ENCODE measurements at regions not wholly inside any gene's neighbourhood (a gene's known extent, or its start where the extent isn't known, plus 50 kb on each side); places are given as distances from the start of the nearest gene placed in this dataset.

DNA sequence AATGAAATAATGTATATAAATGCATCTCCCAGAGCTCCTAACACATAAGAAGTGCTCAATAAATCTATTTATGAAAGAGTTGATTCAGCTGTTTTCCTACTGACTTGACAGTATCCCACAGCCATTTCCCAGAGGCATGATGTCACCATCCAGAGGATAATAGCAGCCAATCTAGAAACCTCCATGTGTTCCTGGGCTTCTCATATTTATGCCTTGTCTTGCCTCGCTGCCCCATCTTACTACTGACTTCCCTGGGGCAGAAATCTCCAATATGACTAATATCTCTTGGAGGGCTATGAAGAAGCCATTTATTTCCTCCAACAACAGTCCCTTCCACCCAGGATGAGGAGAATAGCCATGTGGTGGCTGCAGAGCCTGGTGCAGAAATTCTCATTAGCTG is 115.4 kb upstream of the NAV2 start:
- no peak overlapping the region for H3K27ac Mint-ChIP-seq
- no peak overlapping the region for H3K4me3 Mint-ChIP-seq (ENCODE audit: low read depth)
- TF ChIP-seq, protein P1, sequence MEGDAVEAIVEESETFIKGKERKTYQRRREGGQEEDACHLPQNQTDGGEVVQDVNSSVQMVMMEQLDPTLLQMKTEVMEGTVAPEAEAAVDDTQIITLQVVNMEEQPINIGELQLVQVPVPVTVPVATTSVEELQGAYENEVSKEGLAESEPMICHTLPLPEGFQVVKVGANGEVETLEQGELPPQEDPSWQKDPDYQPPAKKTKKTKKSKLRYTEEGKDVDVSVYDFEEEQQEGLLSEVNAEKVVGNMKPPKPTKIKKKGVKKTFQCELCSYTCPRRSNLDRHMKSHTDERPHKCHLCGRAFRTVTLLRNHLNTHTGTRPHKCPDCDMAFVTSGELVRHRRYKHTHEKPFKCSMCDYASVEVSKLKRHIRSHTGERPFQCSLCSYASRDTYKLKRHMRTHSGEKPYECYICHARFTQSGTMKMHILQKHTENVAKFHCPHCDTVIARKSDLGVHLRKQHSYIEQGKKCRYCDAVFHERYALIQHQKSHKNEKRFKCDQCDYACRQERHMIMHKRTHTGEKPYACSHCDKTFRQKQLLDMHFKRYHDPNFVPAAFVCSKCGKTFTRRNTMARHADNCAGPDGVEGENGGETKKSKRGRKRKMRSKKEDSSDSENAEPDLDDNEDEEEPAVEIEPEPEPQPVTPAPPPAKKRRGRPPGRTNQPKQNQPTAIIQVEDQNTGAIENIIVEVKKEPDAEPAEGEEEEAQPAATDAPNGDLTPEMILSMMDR (IDR thresholded peaks at IDR 0.05; ENCODE audit: unreplicated experiment), result no peak
- no peak for DNase-seq (ENCODE audit: low spot score, unreplicated experiment)
- peaks cover 12% of the 10 kb centered on the region for H3K4me1 Mint-ChIP-seq (ENCODE audit: low read depth)
- H3K27me3 Mint-ChIP-seq, result peaks cover 7% of the 10 kb centered on the region
- no peaks in the 10 kb centered on the region for H3K9me3 Mint-ChIP-seq (ENCODE audit: low read depth)
- H3K36me3 Mint-ChIP-seq (ENCODE audit: insufficient read depth), result no peaks in the 10 kb centered on the region

DNA sequence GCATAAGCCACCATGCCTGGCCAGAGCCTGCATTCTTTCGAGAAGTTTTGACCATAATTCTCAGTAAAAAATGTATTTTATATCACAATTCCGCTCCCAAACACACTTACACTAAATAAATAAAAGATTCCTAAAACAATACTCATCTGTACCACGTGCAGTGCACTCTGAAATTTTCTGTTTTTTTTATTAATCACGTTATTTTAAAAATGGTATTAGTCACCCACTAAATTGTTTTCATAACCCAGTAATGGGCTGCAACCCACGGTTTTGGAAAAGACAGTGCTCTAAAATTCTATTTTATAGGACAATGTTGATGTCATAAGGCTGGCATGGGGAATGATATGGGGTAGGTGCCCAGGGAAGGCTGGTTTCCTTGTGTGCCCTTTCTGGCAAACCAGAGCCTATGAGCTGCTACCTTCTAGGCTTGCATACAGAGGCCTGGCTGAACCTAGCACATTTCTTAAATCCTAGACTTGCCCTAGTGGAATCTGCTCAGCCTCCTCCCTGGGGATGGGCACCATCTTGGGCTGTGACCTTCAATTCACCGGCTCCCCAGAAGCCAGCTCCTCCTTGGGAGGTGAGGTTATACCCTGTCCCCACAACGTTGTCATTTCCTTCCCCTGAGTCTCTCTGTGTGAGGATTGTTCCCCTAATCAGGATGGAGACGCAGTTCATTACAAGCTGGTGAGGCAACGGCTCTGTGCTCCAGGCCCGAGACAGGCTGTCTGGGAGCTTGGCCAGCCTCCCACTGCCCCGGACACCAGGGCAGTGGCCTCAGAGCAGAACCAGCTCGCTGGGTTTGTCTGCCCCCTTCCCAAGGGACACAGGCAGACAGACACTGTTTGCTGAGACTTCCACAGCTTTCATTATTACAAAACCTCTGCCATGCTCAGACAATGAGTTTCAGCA is 116.5 kb upstream of the NAV2 start:
- Mint-ChIP-seq H3K4me1 (ENCODE audit: low read depth) (peaks cover 13% of the 10 kb centered on the region), H3K27me3 (peaks cover 7% of the 10 kb centered on the region), H3K36me3 (ENCODE audit: insufficient read depth) (no peaks in the 10 kb centered on the region), H3K27ac (no peak overlapping the region), H3K9me3 (ENCODE audit: low read depth) (no peaks in the 10 kb centered on the region), H3K4me3 (ENCODE audit: low read depth) (no peak overlapping the region)
- TF ChIP-seq, protein P1 (IDR thresholded peaks at IDR 0.05; ENCODE audit: unreplicated experiment), result no peak
- DNase-seq (ENCODE audit: low spot score, unreplicated experiment), result no peak

DNA sequence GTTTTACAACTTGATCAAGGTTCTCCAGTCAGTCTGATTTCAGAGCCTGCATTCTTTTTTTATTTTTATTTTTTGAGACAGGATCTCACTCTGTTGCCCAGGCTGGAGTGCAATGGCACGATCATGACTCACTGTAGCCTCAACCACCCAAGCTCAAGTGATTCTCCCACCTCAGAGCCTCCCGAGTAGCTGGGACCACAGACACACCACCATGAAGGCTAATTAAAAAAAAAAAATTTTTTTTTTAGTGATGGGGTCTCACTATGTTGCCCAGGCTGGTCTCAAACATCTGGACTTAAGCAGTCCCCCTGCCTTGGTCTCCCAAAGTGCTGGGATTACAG is 117.2 kb upstream of the NAV2 start:
- H3K4me3 Mint-ChIP-seq (ENCODE audit: low read depth), result no peak overlapping the region

DNA sequence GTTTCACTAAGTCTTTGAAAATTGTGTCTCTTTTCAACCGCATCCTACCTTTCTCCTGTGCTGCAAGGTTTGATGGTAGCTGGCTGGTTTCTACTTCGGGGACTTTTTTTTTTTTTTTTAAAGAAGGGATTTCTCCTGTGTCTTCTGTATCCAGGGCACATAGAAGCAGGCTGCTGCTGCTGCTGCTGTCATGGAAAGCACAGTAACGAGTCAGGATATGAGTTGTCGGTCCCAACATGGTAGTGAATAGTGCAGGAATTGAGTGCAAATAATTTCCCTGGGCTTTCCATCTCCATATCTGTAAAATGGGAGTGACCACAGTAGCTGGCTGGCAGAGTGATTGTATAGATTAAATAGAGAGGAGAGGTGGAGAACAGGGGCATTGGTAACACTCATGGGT is 118.3 kb upstream of the NAV2 start:
- TF ChIP-seq, protein P1 (IDR thresholded peaks at IDR 0.05; ENCODE audit: unreplicated experiment), result no peak
- H3K27me3 Mint-ChIP-seq, result peaks cover 7% of the 10 kb centered on the region
- H3K4me3 Mint-ChIP-seq (ENCODE audit: low read depth), result no peak overlapping the region
- H3K9me3 Mint-ChIP-seq (ENCODE audit: low read depth), result no peaks in the 10 kb centered on the region
- no peak for DNase-seq (ENCODE audit: low spot score, unreplicated experiment)
- H3K36me3 Mint-ChIP-seq (ENCODE audit: insufficient read depth), result no peaks in the 10 kb centered on the region
- H3K4me1 Mint-ChIP-seq (ENCODE audit: low read depth), result peaks cover 8% of the 10 kb centered on the region
- H3K27ac Mint-ChIP-seq, result no peak overlapping the region

More for the DNA sequence above, 117.2 kb upstream of the NAV2 start:
- Mint-ChIP-seq H3K4me1 (ENCODE audit: low read depth) (peaks cover 13% of the 10 kb centered on the region), H3K27ac (no peak overlapping the region), H3K9me3 (ENCODE audit: low read depth) (no peaks in the 10 kb centered on the region), H3K27me3 (peaks cover 7% of the 10 kb centered on the region), H3K36me3 (ENCODE audit: insufficient read depth) (no peaks in the 10 kb centered on the region)
- no peak for DNase-seq (ENCODE audit: low spot score, unreplicated experiment)
- TF ChIP-seq, protein P1 (IDR thresholded peaks at IDR 0.05; ENCODE audit: unreplicated experiment), result no peak

DNA sequence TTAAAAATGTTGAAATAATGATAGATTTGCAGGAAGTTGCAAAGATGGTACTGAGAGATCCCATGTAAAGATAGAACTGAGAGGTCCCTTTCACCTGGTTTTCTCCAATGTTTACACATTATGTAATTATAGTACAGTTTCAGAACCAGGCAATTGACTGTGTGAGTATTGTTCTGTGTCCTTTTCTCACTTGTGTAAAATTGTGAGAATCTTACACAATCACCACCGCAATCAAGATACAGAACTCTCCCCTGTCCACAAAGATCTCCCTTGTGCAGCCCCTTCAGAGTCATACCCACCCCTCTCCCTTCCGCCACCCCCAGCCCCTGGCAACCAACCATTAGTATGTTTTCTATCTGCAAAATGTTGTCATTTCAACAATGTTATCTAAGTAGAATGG is 119.8 kb upstream of the NAV2 start:
- Mint-ChIP-seq H3K4me1 (ENCODE audit: low read depth) (peaks cover 8% of the 10 kb centered on the region), H3K27me3 (peaks cover 3% of the 10 kb centered on the region), H3K4me3 (ENCODE audit: low read depth) (no peak overlapping the region), H3K36me3 (ENCODE audit: insufficient read depth) (no peaks in the 10 kb centered on the region), H3K9me3 (ENCODE audit: low read depth) (no peaks in the 10 kb centered on the region), H3K27ac (no peak overlapping the region)
- TF ChIP-seq, protein P1 (IDR thresholded peaks at IDR 0.05; ENCODE audit: unreplicated experiment), result no peak
- DNase-seq (ENCODE audit: low spot score, unreplicated experiment), result no peak

All from progenitor cell of endocrine pancreas (in vitro differentiated cells).